Aorta (tissue), 5 donors: ENCODE measurements at regions not wholly inside any gene's neighbourhood (a gene's known extent, or its start where the extent isn't known, plus 50 kb on each side); places are given as distances from the start of the nearest gene placed in this dataset.

Experiments
- ATAC-seq: fragments of 200-7000 bp; cut with Tn5 transposase; one replicate; pipeline ENCODE4 v1.9.1; 2022; ENCODE audit warnings: moderate library complexity; ENCODE audit not compliant: low FRiP score
- DNase-seq, 2 donors: peaks; one replicate each; pipeline ENCODE4 v3.0.0-alpha.2; 2020
- H3K27ac ChIP-seq, 2 donors: one replicate each; pipeline ENCODE4 v1.5.1; 2013; ENCODE audit warnings: low read length in 2 of 2, mild to moderate bottlenecking in 2 of 2, moderate library complexity in 2 of 2, control low read depth in 1 of 2, inconsistent platforms in 1 of 2, low read depth in 1 of 2
- H3K27me3 ChIP-seq, 2 donors: one replicate each; pipeline ENCODE4 v1.6.1; 2013; ENCODE audit warnings: control low read depth in 1 of 2, low read length in 1 of 2, mild to moderate bottlenecking in 1 of 2, moderate library complexity in 1 of 2; ENCODE audit not compliant: insufficient read depth in 2 of 2, control insufficient read depth in 1 of 2
- H3K36me3 ChIP-seq, 2 donors: one replicate each; pipeline ENCODE4 v1.6.1; 2013; ENCODE audit warnings: control low read depth in 1 of 2, low read length in 1 of 2, mild to moderate bottlenecking in 1 of 2; ENCODE audit not compliant: insufficient read depth in 2 of 2, control insufficient read depth in 1 of 2
- H3K4me1 ChIP-seq, 2 donors: one replicate each; pipeline ENCODE4 v1.6.1; 2013; ENCODE audit warnings: low read length in 2 of 2, control low read depth in 1 of 2, mild to moderate bottlenecking in 1 of 2, moderate library complexity in 1 of 2; ENCODE audit not compliant: insufficient read depth in 2 of 2, control insufficient read depth in 1 of 2
- H3K4me3 ChIP-seq, 2 donors: one replicate each; pipeline ENCODE4 v1.5.1; 2013; ENCODE audit warnings: low read length in 2 of 2, control low read depth in 1 of 2, mild to moderate bottlenecking in 1 of 2
- H3K9me3 ChIP-seq: one replicate; pipeline ENCODE4 v1.6.1; 2013; ENCODE audit warnings: mild to moderate bottlenecking, low read length; ENCODE audit not compliant: control insufficient read depth
- WGBS, 2 donors: extraction: QIAGEN DNeasy Blood & Tissue Kit; methylation state at CpG; one replicate each; pipeline ENCODE4 v1.1.7; 2013; 5-methylcytosine and 5-hydroxymethylcytosine counted together
- intact Hi-C, 2 donors: fragments of 100-400 bp; cut with DNase I; formaldehyde crosslinking; loops; one replicate each; pipeline versions ENCODE4 v1.14.2 to v1.15.0; 2022
- donor health status: healthy with polysubstance abuse.
- donor health status: Bipolar disorder and iron deficiency.
- donor health status: DM: no; HTN: no; CAD: no.
- donor health status: DM: no; HTN: no; CAD: no.
- donor health status: DM: yes; HTN: yes; CAD: no.

DNA sequence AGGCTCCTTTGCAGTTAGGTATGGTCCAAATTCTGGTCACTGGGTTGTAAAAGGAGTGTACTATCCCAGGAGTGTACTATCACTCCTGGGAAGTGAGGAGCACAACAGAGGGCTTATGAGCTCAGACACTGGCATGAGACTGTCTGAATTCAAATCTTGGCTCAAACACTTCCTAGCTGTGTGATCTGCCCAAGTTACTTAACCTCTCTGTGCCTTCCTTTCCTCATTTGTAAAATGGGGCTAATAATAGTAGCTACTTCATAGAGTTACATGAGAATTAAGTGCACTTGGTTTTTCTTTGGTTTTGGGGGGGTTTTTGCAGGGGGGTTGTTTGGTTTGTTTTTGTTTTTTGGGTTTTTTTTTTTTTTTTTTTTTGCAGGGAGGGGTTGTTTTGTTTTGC is 152.0 kb downstream of the BCOR start:
- no peak overlapping the region for H3K27ac ChIP-seq
- DNase-seq (no peak), ATAC-seq (no peak)
- intact Hi-C loops, result no loop called here
- H3K9me3 ChIP-seq, result no peaks in the 10 kb centered on the region
- no peaks in the 10 kb centered on the region for H3K27me3 ChIP-seq
- H3K4me3 ChIP-seq, result no peak overlapping the region
- no peaks in the 10 kb centered on the region for H3K36me3 ChIP-seq
- no peaks in the 10 kb centered on the region for H3K4me1 ChIP-seq

DNA sequence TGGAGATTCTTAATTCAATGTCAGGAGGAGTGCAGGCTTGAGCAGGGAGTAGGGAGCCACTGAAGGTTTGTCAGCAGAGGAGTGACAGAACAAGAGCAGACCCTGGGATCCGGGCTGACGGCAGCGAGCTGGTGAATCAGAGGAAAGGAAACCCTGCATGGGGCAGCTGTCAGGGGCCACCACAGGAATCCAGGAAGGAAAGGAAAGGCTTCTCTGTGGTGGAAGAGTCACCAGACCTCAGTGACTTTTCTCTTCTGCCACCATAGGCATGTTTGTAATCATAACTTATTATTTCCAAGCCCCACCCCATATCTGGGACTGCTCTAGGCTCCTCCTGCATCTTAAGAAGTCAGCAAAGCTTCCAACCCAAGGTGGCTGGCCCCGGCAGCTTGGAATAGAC is 150.9 kb downstream of the BCOR start:
- 85 to 96% methylated on average over 4 of the region's 4 CpGs for WGBS, 2 donors
- no peak for ATAC-seq

DNA sequence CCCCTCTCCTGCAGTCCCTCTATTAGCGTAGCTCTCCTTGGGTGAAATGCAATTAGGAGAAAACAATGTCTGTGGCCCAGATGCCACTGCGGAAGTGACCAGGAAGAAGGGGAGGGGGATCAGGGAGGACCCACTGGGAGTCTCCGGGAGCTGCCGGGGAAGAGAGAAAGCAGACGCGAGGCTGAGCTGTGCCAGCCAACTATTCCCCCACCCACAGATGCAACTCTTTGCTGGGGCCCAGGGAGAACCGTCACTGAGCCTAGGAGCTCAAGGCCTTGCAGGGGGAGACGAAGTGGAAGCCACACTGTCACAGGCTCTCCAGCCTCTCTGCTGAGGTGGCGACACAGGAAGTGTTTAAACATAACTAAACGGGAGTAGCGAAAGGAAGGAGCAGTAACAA is 149.2 kb downstream of the BCOR start:
- no peaks in the 10 kb centered on the region for H3K4me1 ChIP-seq
- H3K36me3 ChIP-seq, result no peaks in the 10 kb centered on the region
- no peak for DNase-seq
- no peak overlapping the region for H3K27ac ChIP-seq
- intact Hi-C loops, result no loop called here
- H3K27me3 ChIP-seq, result no peaks in the 10 kb centered on the region
- no peaks in the 10 kb centered on the region for H3K9me3 ChIP-seq
- WGBS, 2 donors, result 66 to 84% methylated on average over 11 of the region's 11 CpGs
- no peak for ATAC-seq
- H3K4me3 ChIP-seq, result no peak overlapping the region

More for the DNA sequence above, 150.9 kb downstream of the BCOR start:
- H3K27me3 ChIP-seq, result no peaks in the 10 kb centered on the region
- no peaks in the 10 kb centered on the region for H3K4me1 ChIP-seq
- no peak overlapping the region for H3K27ac ChIP-seq
- no peak overlapping the region for H3K4me3 ChIP-seq
- DNase-seq, result no peak
- no peaks in the 10 kb centered on the region for H3K36me3 ChIP-seq
- intact Hi-C loops, result no loop called here
- H3K9me3 ChIP-seq, result no peaks in the 10 kb centered on the region

DNA sequence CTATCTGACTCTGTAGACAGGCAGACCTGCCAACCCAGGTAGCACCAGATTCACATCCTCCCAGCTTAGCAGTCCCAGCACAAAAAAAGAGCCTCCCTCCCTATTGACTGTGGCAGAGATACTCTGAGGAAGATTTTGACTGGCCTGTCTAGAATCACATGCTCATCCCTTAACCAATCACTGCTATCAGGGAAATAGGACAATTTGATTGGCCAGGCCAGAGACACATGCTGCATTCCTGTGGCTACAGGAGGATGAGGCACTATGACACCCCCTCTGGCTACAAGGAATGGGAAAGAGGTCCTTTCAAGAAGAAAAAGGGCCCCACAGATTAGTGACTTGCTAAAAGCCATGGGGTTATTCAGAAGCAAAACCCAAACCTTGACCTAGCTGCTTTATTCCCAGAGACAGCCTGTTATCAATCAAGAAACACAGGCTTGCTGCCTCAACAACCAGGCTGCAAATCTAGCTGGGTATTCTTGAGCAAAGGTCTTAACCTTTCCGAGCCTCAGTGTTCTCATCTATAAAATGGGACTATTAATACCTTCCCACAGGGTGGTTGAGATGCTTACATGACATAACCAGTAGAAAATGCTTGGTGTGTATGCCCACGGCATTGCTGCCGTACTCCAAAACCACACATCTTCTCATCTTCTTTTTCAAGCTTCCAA is 147.6 kb downstream of the BCOR start:
- no peaks in the 10 kb centered on the region for H3K36me3 ChIP-seq
- H3K4me3 ChIP-seq, result no peak overlapping the region
- DNase-seq, result no peak
- WGBS, 2 donors, result 85 to 98% methylated on average over 3 of the region's 3 CpGs
- no peak overlapping the region for H3K27ac ChIP-seq
- intact Hi-C loops, result no loop called here
- ATAC-seq, result no peak
- no peaks in the 10 kb centered on the region for H3K27me3 ChIP-seq
- H3K4me1 ChIP-seq, result no peaks in the 10 kb centered on the region
- H3K9me3 ChIP-seq, result no peaks in the 10 kb centered on the region

DNA sequence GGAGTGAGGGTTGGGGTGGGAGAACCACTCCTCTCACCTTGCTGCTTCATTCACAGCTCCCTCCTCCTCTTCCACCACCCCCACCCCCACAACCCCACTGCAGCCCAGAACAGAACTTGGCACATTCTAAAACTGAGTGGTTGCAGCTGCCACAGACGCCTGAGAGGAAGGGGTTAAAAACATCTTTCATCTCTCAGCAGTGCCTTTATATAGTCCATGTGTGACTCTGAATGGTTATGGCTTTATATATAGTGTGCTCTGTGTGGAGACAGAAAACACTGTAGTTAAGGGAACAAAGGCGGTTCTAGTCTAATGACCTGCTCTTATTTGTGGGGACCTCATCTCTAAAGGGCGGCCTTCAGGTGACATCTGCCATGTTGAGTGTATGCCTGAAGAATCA is 144.8 kb downstream of the BCOR start:
- H3K4me3 ChIP-seq, result no peak overlapping the region
- H3K4me1 ChIP-seq, result no peaks in the 10 kb centered on the region
- no peaks in the 10 kb centered on the region for H3K9me3 ChIP-seq
- 83 to 87% methylated on average over 3 of the region's 3 CpGs for WGBS, 2 donors
- intact Hi-C loops, result no loop called here
- H3K36me3 ChIP-seq, result no peaks in the 10 kb centered on the region
- ATAC-seq, result no peak
- H3K27me3 ChIP-seq, result no peaks in the 10 kb centered on the region
- DNase-seq, result no peak
- H3K27ac ChIP-seq, result no peak overlapping the region

DNA sequence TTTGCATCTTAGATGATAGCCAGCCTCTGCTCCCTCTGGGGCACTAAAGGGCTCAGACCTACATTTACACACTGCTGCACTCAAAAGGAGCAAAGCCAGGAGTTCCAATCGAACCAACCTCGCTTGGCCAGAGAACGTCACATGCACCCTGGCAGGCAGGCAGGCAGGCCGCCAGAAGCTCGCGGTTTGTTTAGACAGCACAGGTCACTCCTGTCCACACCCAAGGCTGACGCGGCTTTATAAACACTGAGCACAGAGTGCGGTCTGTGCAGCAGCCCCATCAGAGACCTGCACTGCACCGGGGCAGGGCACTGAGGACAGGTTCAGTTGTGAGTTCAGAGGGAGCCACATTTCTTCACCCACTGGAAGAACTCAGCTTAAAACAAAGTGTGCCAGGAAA is 143.9 kb downstream of the BCOR start:
- H3K27me3 ChIP-seq, result no peaks in the 10 kb centered on the region
- H3K4me1 ChIP-seq, result no peaks in the 10 kb centered on the region
- 13 to 36% methylated on average over 10 of the region's 10 CpGs for WGBS, 2 donors
- no peaks in the 10 kb centered on the region for H3K36me3 ChIP-seq
- ATAC-seq (peak; percentile 46), DNase-seq (peak in 1 of 2 donors; percentile 69)
- no peaks in the 10 kb centered on the region for H3K9me3 ChIP-seq
- intact Hi-C loops, result no loop called here
- H3K27ac ChIP-seq, result no peak overlapping the region
- H3K4me3 ChIP-seq, result no peak overlapping the region

DNA sequence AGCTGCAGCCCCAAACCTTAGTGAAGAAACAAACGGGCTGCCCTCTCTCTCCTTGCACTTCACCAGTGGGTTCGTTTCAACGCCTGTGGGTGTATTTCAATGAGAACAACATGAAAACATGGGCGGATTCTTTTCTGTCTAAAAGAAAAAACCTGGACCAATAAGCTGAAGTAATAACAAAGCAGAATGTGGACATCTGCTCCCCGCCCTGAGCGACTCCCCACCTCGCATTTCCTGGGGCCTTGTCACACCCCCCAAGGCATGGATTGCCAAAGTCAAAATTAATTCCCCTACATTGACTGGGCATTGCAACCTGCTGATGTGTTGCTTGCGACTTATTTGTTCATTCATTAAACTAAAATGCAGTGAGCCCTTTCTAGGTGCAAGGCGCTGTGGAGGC is 142.9 kb downstream of the BCOR start:
- Histone ChIP-seq H3K4me1 (no peaks in the 10 kb centered on the region), H3K36me3 (no peaks in the 10 kb centered on the region), H3K9me3 (no peaks in the 10 kb centered on the region), H3K4me3 (no peak overlapping the region), H3K27ac (no peak overlapping the region), H3K27me3 (no peaks in the 10 kb centered on the region)
- intact Hi-C loops, result no loop called here
- DNase-seq (no peak), ATAC-seq (no peak)
- 85 to 95% methylated on average over 9 of the region's 9 CpGs for WGBS, 2 donors

DNA sequence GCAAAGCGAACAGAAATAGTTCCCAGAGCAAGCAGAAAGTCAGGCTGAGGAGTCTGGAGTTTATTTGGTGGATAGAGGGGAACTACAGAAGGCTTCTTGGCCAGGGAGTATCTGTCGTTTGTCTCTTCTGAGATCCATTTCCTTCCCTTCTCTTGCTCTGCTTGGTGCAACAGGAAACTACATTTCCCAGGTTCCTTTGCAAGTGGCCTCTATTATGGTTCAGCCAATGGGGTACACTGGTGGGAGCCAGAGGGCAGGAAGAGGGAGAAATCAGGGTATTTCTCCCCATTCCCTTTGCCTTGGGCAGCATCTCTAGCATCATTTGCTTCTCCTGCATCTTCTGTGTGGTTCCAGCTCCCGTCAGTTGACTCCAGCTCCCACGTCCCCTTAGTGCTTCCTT is 142.1 kb downstream of the BCOR start:
- intact Hi-C loops, result no loop called here

DNA sequence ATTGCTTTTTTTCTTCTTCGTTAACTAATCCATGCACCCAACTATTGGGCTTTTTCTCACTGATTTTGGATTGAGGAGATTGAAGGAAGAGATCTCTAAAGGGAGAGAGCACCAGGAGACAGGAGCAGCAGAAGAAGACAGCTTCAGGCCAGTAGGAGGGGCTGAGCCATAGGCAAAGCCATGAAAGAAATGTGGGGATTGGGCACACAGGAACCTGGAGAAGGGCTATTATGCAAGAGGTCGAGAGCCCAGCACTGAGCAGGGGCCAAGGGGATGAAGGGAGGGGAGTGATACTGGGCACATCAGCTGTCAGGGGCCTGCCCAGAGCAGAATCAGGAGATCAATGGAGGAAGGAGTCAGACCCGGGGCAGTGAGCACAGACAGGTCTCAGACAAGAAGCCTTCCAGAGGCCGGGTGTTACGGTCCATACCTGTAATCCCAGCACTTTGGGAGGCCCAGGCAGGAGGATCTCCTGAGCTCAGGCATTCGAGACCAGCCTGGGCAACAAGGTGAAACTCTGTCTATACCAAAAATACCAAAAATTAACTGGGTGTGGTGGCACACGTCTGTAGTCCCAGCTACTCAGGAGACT is 140.9 kb downstream of the BCOR start:
- H3K4me3 ChIP-seq, result no peak overlapping the region
- H3K36me3 ChIP-seq, result no peaks in the 10 kb centered on the region
- ATAC-seq, result no peak
- no peaks in the 10 kb centered on the region for H3K4me1 ChIP-seq
- no peak overlapping the region for H3K27ac ChIP-seq
- H3K9me3 ChIP-seq, result no peaks in the 10 kb centered on the region
- 87 to 92% methylated on average over 7 of the region's 7 CpGs for WGBS, 2 donors
- H3K27me3 ChIP-seq, result no peaks in the 10 kb centered on the region
- intact Hi-C loops, result no loop called here
- no peak for DNase-seq

More for the DNA sequence above, 142.1 kb downstream of the BCOR start:
- WGBS, 2 donors, result 66 to 94% methylated on average over 4 of the region's 4 CpGs
- DNase-seq, result no peak
- Histone ChIP-seq H3K36me3 (no peaks in the 10 kb centered on the region), H3K4me1 (no peaks in the 10 kb centered on the region), H3K27me3 (no peaks in the 10 kb centered on the region), H3K27ac (no peak overlapping the region), H3K4me3 (no peak overlapping the region), H3K9me3 (no peaks in the 10 kb centered on the region)
- ATAC-seq, result no peak
